Gastroesophageal sphincter (tissue), 2 donors: ENCODE measurements at regions not wholly inside any gene's neighbourhood (a gene's known extent, or its start where the extent isn't known, plus 50 kb on each side); places are given as distances from the start of the nearest gene placed in this dataset.

Experiments used
- EP300 ChIP-seq: sonication (generic); formaldehyde crosslinking; IDR thresholded peaks from one replicate; pipeline ENCODE4 v1.6.1; 2017; ENCODE audit warnings: antibody characterized with exemption, mild to moderate bottlenecking
- POLR2A ChIP-seq, 2 donors: fragments of 450-650 bp; IDR thresholded peaks; one replicate each; pipeline ENCODE4 v1.6.1; 2017; ENCODE audit warnings: antibody characterized with exemption in 2 of 2, mild to moderate bottlenecking in 2 of 2, moderate library complexity in 1 of 2

- TF ChIP-seq EP300, result no peak
- TF ChIP-seq POLR2A (IDR thresholded peaks at IDR 0.05), result no peak
Measured at GRCh38 chr2:188032306-188032705, 259.4 kb upstream of the GULP1 start.
